ENCODE measurements at regions not wholly inside any gene's neighbourhood (a gene's known extent, or its start where the extent isn't known, plus 50 kb on each side); places are given as distances from the start of the nearest gene placed in this dataset.
"Not testable (repeated sequence)": the region's sequence is repeated elsewhere in the genome, so short reads cannot be mapped to it uniquely, and the experiment has no call there.

- DNase-seq: no peak
Observed at GRCh38 chr3:22612927-22613326, 590.2 kb upstream of the UBE2E2 start.

- DNase-seq: no peak
Observed at GRCh38 chr3:22615790-22616189, 587.3 kb upstream of the UBE2E2 start.

- DNase-seq: no peak
Observed at GRCh38 chr3:22617372-22617771, 585.8 kb upstream of the UBE2E2 start.

- no peak for DNase-seq
Observed at GRCh38 chr3:22620498-22620897, 582.6 kb upstream of the UBE2E2 start.

- DNase-seq: peak; percentile 74
Observed at GRCh38 chr3:22621205-22621809, 581.8 kb upstream of the UBE2E2 start.

- DNase-seq: no peak
Observed at GRCh38 chr3:22627993-22628499, 575.1 kb upstream of the UBE2E2 start.

- no peak for DNase-seq
Observed at GRCh38 chr3:22632536-22632935, 570.6 kb upstream of the UBE2E2 start.

- no peak for DNase-seq
Observed at GRCh38 chr3:22634433-22634832, 568.7 kb upstream of the UBE2E2 start.

GRCh38 chr3:22659651-22660475, 543.3 kb upstream of the UBE2E2 start:
- DNase-seq: no peak

- DNase-seq: no peak
Observed at GRCh38 chr3:22660606-22661005, 542.5 kb upstream of the UBE2E2 start.

GRCh38 chr3:22661121-22661700, 541.9 kb upstream of the UBE2E2 start:
- no peak for DNase-seq

GRCh38 chr3:22665528-22665927, 537.6 kb upstream of the UBE2E2 start:
- DNase-seq: no peak

GRCh38 chr3:22666736-22667135, 536.4 kb upstream of the UBE2E2 start:
- DNase-seq: no peak

GRCh38 chr3:22671848-22672247, 531.3 kb upstream of the UBE2E2 start:
- DNase-seq: peak; percentile 38

- DNase-seq: no peak
Observed at GRCh38 chr3:22684739-22685138, 518.4 kb upstream of the UBE2E2 start.

GRCh38 chr3:22685597-22685996, 517.5 kb upstream of the UBE2E2 start:
- peak; percentile 52 for DNase-seq

- DNase-seq: no peak
Observed at GRCh38 chr3:22691407-22691806, 511.7 kb upstream of the UBE2E2 start.

GRCh38 chr3:22691856-22692628, 511.1 kb upstream of the UBE2E2 start:
- no peak for DNase-seq

GRCh38 chr3:22700876-22701275, 502.3 kb upstream of the UBE2E2 start:
- no peak for DNase-seq

- peak; percentile 16 for DNase-seq
Observed at GRCh38 chr3:22704166-22704565, 499.0 kb upstream of the UBE2E2 start.

GRCh38 chr3:22704571-22705354, 498.4 kb upstream of the UBE2E2 start:
- DNase-seq: no peak

- not testable (repeated sequence) for DNase-seq
Observed at GRCh38 chr3:22706922-22707321, 496.2 kb upstream of the UBE2E2 start.
